SU-DHL-6 (cell line): ENCODE measurements at regions not wholly inside any gene's neighbourhood (a gene's known extent, or its start where the extent isn't known, plus 50 kb on each side); places are given as distances from the start of the nearest gene placed in this dataset.

Experiments used
- H2AFZ ChIP-seq: fragments of 200-600 bp; sonication (generic); 2 replicates; pipeline ENCODE4 v1.6.1; 2014; ENCODE audit warnings: low read depth, mild to moderate bottlenecking, moderate library complexity, mixed read lengths, antibody characterized with exemption, low read length; ENCODE audit not compliant: severe bottlenecking
- H3F3A ChIP-seq: fragments of 200-600 bp; shearing (Covaris generic); 2 replicates; pipeline ENCODE4 v1.6.0; 2016; ENCODE audit warnings: antibody characterized with exemption, mild to moderate bottlenecking; ENCODE audit not compliant: insufficient read depth
- H3K27ac ChIP-seq: fragments of 200-600 bp; sonication (generic); 2 replicates; pipeline ENCODE4 v1.5.1; 2016; ENCODE audit warnings: low read depth, mild to moderate bottlenecking, low read length, moderate library complexity, mixed read lengths
- H3K27me3 ChIP-seq: fragments of 200-600 bp; sonication (generic), shearing (Covaris generic); 2 replicates; pipeline ENCODE4 v1.6.0; 2014; ENCODE audit warnings: mild to moderate bottlenecking, low read length
- H3K36me3 ChIP-seq: fragments of 200-600 bp; sonication (generic); 2 replicates; pipeline ENCODE4 v1.6.1; 2014; ENCODE audit warnings: mild to moderate bottlenecking, low read length, mixed read lengths
- H3K4me2 ChIP-seq: fragments of 300-600, 200-600 bp; shearing (Covaris generic), sonication (generic); 2 replicates; pipeline ENCODE4 v1.6.0; 2014; ENCODE audit warnings: low read length, low read depth, mild to moderate bottlenecking; ENCODE audit not compliant: poor library complexity, severe bottlenecking
- H3K4me3 ChIP-seq: fragments of 200-600 bp; sonication (generic); 2 replicates; pipeline ENCODE4 v1.5.1; 2014; ENCODE audit warnings: antibody characterized with exemption, low read length, mild to moderate bottlenecking, mixed read lengths; ENCODE audit not compliant: insufficient read depth, poor library complexity, severe bottlenecking
- H3K79me2 ChIP-seq: fragments of 200-600 bp; sonication (generic); 2 replicates; pipeline ENCODE4 v1.6.1; 2014; ENCODE audit warnings: mild to moderate bottlenecking, low read length, moderate library complexity; ENCODE audit not compliant: insufficient read depth
- H3K9ac ChIP-seq: fragments of 200-600 bp; sonication (generic); 2 replicates; pipeline ENCODE4 v1.7.0; 2014; ENCODE audit warnings: mild to moderate bottlenecking, low read length
- H3K9me2 ChIP-seq: fragments of 200-600 bp; sonication (generic); replicated peaks from 2 replicates; pipeline ENCODE4 v1.6.1; 2014; ENCODE audit warnings: low read length; ENCODE audit not compliant: insufficient read depth
- H3K9me3 ChIP-seq: fragments of 200-600 bp; sonication (generic); 2 replicates; pipeline ENCODE4 v1.6.1; 2014; ENCODE audit warnings: low read length, mixed read lengths; ENCODE audit not compliant: insufficient read depth
- H4K20me1 ChIP-seq: fragments of 200-600 bp; sonication (generic); 2 replicates; pipeline ENCODE4 v1.6.1; 2014; ENCODE audit warnings: low read depth, mild to moderate bottlenecking, antibody characterized with exemption, low read length, moderate library complexity, mixed read lengths
- CTCF ChIP-seq: fragments of 200-600 bp; sonication (generic); IDR thresholded peaks from one replicate; pipeline ENCODE4 v1.5.1; 2017; ENCODE audit warnings: antibody characterized with exemption, mild to moderate bottlenecking, low read length, moderate library complexity; ENCODE audit not compliant: insufficient read depth, poor library complexity, severe bottlenecking
- EZH2phosphoT487 ChIP-seq: fragments of 200-600 bp; sonication (generic), shearing (Covaris generic); conservative IDR thresholded peaks from 2 replicates; pipeline ENCODE4 v1.6.1; 2018; ENCODE audit warnings: mild to moderate bottlenecking, antibody characterized with exemption, low read length, moderate library complexity, mixed read lengths

GRCh38 chr3:162367429-162368260, 871.0 kb downstream of the OTOL1 start:
- H3K36me3 ChIP-seq = no peaks in the 10 kb centered on the region
- H2AFZ ChIP-seq = no peak overlapping the region
- no peak overlapping the region for H3K4me2 ChIP-seq
- no peaks in the 10 kb centered on the region for H3K79me2 ChIP-seq
- no peaks in the 10 kb centered on the region for H4K20me1 ChIP-seq
- no peaks in the 10 kb centered on the region for H3F3A ChIP-seq
- H3K27ac ChIP-seq = no peak overlapping the region
- H3K4me3 ChIP-seq = no peak overlapping the region
- no peak for TF ChIP-seq EZH2phosphoT487
- TF ChIP-seq CTCF = no peak
- no peaks in the 10 kb centered on the region for H3K27me3 ChIP-seq
- no peaks in the 10 kb centered on the region for H3K9me3 ChIP-seq
- no peaks in the 10 kb centered on the region for H3K9me2 ChIP-seq
- H3K9ac ChIP-seq = no peak overlapping the region

GRCh38 chr3:162368417-162368816, 871.8 kb downstream of the OTOL1 start:
- Histone ChIP-seq H3K9ac (no peak overlapping the region), H3K9me3 (no peaks in the 10 kb centered on the region), H3K4me2 (no peak overlapping the region), H4K20me1 (no peaks in the 10 kb centered on the region), H3K9me2 (no peaks in the 10 kb centered on the region), H3K79me2 (no peaks in the 10 kb centered on the region), H3K36me3 (0 out of 2 replicates have a peak, but pooled peaks cover 3% of the 10 kb centered on the region), H3K27me3 (no peaks in the 10 kb centered on the region), H3F3A (no peaks in the 10 kb centered on the region), H3K27ac (no peak overlapping the region), H3K4me3 (no peak overlapping the region), H2AFZ (no peak overlapping the region)
- TF ChIP-seq EZH2phosphoT487 (no peak), CTCF (no peak)

- H3K9me2 ChIP-seq = no peaks in the 10 kb centered on the region
- H4K20me1 ChIP-seq = no peaks in the 10 kb centered on the region
- peak overlapping the region; percentile 31 for H2AFZ ChIP-seq
- no peaks in the 10 kb centered on the region for H3K27me3 ChIP-seq
- TF ChIP-seq CTCF (no peak), EZH2phosphoT487 (no peak)
- no peak overlapping the region for H3K9ac ChIP-seq
- H3K4me2 ChIP-seq = no peak overlapping the region
- no peaks in the 10 kb centered on the region for H3F3A ChIP-seq
- 0 out of 2 replicates have a peak, but pooled peaks cover 3% of the 10 kb centered on the region for H3K36me3 ChIP-seq
- H3K79me2 ChIP-seq = no peaks in the 10 kb centered on the region
- no peaks in the 10 kb centered on the region for H3K9me3 ChIP-seq
- H3K27ac ChIP-seq = no peak overlapping the region
- no peak overlapping the region for H3K4me3 ChIP-seq
These were observed 872.7 kb downstream of the OTOL1 start for GRCh38 chr3:162369306-162369705.
